GM13977 (cell line): ENCODE measurements at regions not wholly inside any gene's neighbourhood (a gene's known extent, or its start where the extent isn't known, plus 50 kb on each side); places are given as distances from the start of the nearest gene placed in this dataset.
"Not testable (repeated sequence)": the region's sequence is repeated elsewhere in the genome, so short reads cannot be mapped to it uniquely, and the experiment has no call there.

ENCODE experiments used
- DNase-seq: peaks from one replicate; pipeline ENCODE4 v3.0.0; 2012; ENCODE audit warnings: low spot score
- CTCF ChIP-seq: IDR thresholded peaks from 2 replicates; pipeline ENCODE4 v1.5.1; 2012; ENCODE audit warnings: mild to moderate bottlenecking, control low read depth; ENCODE audit not compliant: insufficient read depth; ENCODE audit errors: extremely low read depth, missing control alignments
- in situ Hi-C: fragments of 300-500 bp; cut with MboI; formaldehyde crosslinking; loops from one replicate; pipeline ENCODE4 v1.12.0; 2022; ENCODE audit warnings: low sequenced_read_pairs, low pct_unique_long_range_greater_than_20kb, mixed read lengths, inconsistent platforms; ENCODE audit not compliant: unreplicated experiment

DNA sequence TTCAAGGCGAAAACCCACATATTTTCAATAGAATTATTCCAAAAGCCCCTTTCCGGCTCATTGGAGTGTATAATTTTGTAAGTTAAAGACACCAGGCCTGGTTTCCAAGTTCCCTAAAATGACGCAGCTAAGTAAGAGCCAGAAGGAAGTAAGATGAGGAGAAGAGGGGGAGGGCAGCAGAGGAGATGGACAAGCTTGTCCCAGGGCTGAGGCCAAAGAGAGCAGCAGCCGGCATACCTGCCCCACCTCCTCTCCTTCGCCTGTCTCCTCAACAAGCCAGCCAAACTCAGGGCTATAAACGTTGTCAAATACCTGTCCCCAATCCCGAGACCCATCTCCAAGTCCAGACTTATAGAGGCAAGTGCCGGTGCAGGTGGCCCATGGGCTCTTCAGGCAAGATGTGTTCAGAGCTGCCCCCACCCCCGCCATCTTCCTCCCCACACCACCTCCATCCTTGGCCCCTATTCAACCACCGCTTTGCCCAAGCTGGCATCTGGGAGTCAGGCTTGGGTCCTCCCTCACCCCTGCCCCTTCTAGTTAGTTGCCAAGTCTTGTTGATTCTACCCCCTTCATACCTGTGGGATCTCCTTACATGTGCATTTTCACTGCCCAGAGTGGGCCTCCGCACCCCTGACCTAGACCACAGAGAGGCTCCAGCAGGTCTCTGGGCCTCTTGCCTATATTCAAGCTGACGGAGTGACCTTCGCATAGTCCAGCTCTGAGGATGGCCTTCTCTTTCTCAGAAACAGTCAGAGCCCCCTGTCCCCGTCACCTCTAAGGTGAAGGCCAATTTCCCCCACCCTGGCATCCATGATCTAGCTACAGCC is 75.7 kb upstream of the SIRPA start:
- in situ Hi-C loops, result no loop called here
- no peak for TF ChIP-seq CTCF
- DNase-seq, result no peak

GRCh38 chr20:1818895-1819294 is 76.3 kb upstream of the SIRPA start:
- in situ Hi-C loops, result no loop called here
- no peak for DNase-seq
- no peak for TF ChIP-seq CTCF

- in situ Hi-C loops, result no loop called here
- no peak for TF ChIP-seq CTCF
- no peak for DNase-seq
Observed at GRCh38 chr20:1818247-1818840, 76.9 kb upstream of the SIRPA start.

GRCh38 chr20:1817577-1818211 is 77.5 kb upstream of the SIRPA start:
- in situ Hi-C loops, result no loop called here
- DNase-seq, result no peak
- no peak for TF ChIP-seq CTCF

DNA sequence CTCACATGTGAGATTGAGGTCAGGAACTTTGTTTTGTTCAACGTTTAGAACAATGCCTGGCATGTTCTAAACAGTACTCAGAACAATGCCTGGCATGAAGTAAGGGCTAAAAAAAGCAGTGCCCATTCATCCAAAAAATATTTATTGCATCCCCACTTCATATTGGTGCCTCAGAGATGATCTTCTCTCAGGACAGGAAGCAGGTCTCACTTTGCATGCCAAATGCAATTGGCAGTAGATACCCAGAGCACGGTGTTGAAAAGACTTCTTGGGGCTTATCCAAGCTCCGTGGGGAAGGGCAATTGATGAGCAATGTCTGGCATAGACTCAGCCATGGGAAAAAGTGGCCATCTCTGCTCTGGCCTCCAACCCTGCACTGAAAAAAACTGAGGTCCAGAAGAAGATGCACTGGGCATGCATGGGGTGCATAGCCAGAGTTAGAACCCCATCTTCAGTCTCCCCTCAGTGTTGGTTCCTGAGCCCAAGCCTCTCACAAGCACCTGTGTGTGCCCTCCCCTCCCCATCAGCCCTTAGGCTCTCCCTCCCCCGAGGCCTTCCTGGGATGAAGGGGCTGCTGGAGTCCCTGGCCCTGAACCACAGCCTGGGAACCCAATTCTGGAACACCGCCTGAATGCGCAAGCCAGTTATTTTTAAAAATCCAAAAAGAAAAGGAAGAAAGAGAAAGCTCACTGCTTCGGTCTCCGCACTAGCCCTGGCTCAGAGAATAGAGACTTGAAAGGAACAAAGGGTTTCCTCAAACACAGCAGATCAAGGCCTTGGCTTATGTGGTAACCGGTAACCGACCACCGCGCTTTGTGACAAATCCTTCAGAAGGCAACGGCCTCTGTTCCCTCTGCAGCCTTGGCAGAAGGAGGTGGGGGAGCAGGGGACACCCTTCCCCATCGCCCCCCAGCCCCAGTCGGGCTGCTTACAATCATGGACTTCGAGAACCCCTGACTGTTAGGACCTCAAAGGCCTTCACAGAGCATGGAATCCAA is 78.5 kb upstream of the SIRPA start:
- DNase-seq, result no peak
- in situ Hi-C loops, result no loop called here
- no peak for TF ChIP-seq CTCF

- in situ Hi-C loops, result no loop called here
- no peak for DNase-seq
Observed at GRCh38 chr20:1815502-1816085, 79.6 kb upstream of the SIRPA start.

GRCh38 chr20:1814861-1815260 is 80.3 kb upstream of the SIRPA start:
- in situ Hi-C loops, DNase-seq: not testable (repeated sequence)

More at GRCh38 chr20:1815502-1816085, 79.6 kb upstream of the SIRPA start:
- TF ChIP-seq CTCF, result no peak
